ENCODE measurements at regions not wholly inside any gene's neighbourhood (a gene's known extent, or its start where the extent isn't known, plus 50 kb on each side); places are given as distances from the start of the nearest gene placed in this dataset.

- TF ChIP-seq, protein P1, sequence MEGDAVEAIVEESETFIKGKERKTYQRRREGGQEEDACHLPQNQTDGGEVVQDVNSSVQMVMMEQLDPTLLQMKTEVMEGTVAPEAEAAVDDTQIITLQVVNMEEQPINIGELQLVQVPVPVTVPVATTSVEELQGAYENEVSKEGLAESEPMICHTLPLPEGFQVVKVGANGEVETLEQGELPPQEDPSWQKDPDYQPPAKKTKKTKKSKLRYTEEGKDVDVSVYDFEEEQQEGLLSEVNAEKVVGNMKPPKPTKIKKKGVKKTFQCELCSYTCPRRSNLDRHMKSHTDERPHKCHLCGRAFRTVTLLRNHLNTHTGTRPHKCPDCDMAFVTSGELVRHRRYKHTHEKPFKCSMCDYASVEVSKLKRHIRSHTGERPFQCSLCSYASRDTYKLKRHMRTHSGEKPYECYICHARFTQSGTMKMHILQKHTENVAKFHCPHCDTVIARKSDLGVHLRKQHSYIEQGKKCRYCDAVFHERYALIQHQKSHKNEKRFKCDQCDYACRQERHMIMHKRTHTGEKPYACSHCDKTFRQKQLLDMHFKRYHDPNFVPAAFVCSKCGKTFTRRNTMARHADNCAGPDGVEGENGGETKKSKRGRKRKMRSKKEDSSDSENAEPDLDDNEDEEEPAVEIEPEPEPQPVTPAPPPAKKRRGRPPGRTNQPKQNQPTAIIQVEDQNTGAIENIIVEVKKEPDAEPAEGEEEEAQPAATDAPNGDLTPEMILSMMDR (IDR thresholded peaks at IDR 0.05; ENCODE audit: poor library complexity, severe bottlenecking), result peak; percentile 98
- TF ChIP-seq, protein P2, sequence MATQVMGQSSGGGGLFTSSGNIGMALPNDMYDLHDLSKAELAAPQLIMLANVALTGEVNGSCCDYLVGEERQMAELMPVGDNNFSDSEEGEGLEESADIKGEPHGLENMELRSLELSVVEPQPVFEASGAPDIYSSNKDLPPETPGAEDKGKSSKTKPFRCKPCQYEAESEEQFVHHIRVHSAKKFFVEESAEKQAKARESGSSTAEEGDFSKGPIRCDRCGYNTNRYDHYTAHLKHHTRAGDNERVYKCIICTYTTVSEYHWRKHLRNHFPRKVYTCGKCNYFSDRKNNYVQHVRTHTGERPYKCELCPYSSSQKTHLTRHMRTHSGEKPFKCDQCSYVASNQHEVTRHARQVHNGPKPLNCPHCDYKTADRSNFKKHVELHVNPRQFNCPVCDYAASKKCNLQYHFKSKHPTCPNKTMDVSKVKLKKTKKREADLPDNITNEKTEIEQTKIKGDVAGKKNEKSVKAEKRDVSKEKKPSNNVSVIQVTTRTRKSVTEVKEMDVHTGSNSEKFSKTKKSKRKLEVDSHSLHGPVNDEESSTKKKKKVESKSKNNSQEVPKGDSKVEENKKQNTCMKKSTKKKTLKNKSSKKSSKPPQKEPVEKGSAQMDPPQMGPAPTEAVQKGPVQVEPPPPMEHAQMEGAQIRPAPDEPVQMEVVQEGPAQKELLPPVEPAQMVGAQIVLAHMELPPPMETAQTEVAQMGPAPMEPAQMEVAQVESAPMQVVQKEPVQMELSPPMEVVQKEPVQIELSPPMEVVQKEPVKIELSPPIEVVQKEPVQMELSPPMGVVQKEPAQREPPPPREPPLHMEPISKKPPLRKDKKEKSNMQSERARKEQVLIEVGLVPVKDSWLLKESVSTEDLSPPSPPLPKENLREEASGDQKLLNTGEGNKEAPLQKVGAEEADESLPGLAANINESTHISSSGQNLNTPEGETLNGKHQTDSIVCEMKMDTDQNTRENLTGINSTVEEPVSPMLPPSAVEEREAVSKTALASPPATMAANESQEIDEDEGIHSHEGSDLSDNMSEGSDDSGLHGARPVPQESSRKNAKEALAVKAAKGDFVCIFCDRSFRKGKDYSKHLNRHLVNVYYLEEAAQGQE (IDR thresholded peaks at IDR 0.05; ENCODE audit: borderline replicate concordance), result no peak
Measured at GRCh38 chr4:111641813-111642579, 503.3 kb upstream of the FAM241A start.
